Astrocyte of the hippocampus (primary cell): ENCODE measurements at regions not wholly inside any gene's neighbourhood (a gene's known extent, or its start where the extent isn't known, plus 50 kb on each side); places are given as distances from the start of the nearest gene placed in this dataset.
A peak's percentile ranks its signal among the peaks of the same experiment; 100 is the strongest.

Source experiments
- DNase-seq: peaks from one replicate; pipeline ENCODE4 v3.0.0; 2011; ENCODE audit warnings: low read depth, low spot score

DNA sequence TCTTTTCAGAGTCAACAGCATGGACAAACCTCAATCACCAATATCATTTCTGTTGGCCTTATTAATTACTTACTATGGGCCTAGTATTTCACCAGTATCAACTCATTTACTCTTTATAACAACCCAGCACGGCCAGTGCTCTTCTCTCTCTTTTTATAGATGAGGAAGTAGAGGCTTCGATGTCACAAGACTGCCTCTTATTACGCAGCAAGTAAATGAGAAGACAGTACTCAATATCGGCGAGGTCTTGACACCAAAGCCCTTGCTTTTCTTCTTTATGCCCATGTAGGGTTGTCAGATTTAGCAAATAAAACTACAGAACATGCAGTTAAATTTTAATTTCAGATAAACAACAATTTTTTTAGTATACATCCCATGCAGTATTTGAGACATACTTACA lies 99.0 kb upstream of the KCNMB2 start:
- DNase-seq: no peak

DNA sequence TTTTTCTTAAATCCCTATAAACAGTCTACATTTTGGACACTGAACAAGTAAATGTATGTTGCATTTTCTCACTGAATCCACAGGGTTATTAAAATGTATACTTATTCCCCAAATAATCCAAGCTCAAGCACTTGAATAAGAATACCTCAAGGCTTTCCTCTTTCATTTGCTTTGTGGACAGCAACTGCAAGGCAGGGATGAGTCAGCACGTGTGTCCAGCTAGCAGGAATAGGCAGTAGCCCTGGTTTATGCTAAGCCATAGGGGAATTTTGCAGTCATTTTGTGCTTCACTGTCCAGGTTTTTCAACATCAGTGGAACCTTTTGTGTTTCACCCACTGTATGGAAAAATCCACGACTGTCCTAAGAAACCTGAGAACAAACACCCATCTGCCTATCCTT lies 96.7 kb upstream of the KCNMB2 start:
- DNase-seq: peak; percentile 67

DNA sequence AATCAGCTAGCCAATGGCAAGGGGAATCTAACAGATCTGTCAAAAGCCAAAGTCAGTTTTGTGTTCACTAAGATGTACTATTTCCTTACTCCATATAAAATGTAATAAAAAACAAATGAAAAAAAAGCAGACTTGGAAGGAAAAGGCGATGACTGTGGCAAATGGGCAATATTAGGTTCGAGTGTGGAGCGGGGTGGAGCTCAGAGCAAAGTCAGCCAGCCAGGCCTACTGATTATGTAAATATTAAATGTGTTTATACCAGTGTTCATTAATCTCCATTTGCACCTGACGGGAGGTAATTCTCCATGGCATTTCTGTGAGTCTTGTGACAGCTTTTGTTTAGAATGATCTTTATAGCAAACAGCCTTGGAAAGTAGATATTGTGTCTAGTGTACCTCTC lies 96.2 kb upstream of the KCNMB2 start:
- no peak for DNase-seq

DNA sequence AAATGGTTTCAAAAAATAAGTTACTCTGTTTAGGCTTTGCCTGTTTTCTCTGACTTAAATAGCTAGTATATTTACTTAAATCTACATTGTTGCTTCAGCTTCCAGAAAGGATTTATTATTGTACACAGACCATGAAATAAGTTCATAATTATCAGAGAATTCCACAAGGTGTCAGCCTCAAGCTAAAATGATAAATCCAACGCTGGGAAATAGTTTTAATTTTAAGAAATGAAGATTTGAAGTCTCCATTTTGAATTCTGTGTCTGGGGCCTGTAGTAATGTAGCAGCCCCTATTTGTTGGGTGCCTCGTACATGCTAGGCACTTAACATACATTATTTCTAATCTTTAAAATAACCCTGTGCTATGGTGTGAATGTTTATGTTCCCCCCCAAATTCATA lies 92.6 kb upstream of the KCNMB2 start:
- DNase-seq: peak; percentile 20

DNA sequence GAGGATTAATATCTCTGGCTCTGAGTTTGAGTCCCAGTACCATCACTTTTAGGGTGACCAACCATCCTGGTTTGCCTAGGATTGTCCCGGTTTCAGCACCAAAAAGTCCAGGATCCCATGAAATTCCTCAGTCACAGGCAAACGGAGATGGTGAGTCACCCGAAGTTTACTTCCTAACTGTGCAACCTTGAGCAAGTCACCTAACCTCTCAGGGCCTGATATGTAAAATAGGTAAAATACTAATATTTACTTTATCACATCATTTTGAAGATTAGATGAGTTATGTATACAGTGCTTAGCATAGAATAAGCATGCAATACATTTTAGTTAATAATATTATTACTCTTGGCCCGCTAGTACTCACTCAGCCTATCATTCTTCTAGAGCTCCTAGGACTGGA lies 91.1 kb upstream of the KCNMB2 start:
- no peak for DNase-seq

DNA sequence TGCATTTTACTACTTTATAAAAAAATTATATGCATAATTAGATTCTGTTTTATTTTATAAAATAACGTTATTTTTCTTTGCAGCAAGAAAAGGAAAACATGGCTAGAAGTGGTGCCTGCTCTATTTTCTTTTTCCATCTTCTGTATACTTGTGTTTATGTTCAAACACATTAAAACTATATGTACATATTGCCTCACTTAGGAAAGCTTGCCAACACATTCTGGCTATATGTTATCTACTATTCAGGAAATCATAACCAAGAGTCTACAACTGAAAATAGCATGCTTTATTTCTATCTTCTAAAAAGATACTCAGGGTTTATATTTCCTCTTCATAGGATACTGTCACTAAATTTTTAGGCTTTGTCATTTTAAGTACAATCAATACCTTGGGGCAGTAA lies 90.2 kb upstream of the KCNMB2 start:
- no peak for DNase-seq

DNA sequence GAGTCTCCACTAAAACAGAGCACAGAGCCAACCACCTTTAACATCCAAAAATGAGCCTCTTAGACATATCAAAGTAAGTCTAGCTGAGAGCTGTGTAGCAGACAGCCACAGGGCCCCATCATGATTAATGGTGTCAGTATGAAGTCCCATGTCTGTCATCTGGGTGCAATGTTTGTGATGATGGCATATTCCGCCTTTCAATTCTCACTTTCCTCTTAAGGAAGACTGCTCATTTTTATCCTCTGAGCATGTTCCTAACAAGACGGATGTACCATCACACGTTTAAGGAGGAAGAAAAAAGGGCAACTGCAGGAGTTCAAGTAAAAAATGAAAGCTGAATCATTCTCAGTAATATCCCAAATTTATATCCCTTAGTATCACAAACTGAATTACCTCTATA lies 85.8 kb upstream of the KCNMB2 start:
- DNase-seq: no peak

DNA sequence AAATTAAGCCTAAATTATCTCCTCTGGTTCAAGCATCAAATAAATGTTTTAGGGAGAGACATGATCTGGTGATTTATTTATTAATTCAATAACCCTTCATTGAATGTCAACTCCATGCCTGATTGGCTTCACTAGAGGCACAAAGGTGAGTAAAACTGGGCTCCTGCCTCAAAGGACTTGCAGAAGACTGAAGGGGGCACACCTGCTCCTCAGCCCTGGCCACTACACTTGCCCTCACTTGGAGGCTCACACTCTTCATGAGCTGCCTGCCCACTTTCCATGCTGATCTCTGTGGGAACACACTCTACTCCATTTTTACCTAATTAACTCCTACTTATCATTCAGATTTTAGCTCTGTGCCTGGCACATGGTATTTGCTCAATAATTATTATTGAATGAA lies 84.4 kb upstream of the KCNMB2 start:
- DNase-seq: no peak

DNA sequence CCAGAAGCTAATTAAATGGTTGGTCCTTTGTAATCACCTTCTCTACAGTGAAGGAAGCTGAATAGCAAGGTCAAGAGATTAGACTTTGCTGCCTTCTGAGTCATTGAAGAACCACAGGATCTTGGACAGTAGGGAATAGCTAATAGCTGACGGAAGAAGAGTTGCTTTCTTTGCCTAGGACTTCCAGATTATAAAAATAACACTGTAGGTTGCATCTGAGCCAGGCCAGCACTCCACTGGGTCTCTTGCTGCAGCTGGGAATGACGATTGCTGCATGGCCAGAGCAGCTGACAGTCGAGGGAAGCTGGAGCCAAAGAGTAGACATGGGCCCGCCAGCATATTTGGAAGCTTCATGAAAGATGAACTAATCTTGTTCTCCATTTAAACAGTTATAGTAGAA lies 81.5 kb upstream of the KCNMB2 start:
- peak; percentile 76 for DNase-seq

DNA sequence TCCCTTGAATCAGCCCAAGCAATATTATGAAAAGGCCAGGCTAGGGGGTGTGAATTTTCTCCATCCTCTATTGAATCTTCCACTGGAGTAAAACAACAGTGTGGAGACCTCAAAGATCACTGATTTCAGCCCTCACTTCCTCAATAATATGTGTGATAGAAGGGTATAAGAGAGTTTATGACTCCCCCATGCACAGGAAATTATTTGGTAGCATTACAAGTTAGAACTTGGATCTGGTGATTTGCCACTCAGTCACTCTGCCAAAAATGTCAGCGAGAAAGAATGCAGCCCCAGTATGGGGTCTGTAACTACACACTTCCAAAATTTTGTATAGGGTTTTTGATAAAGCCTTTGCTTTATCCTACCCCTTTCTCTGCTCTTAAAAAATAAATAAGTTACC lies 81.0 kb upstream of the KCNMB2 start:
- DNase-seq: peak; percentile 51

DNA sequence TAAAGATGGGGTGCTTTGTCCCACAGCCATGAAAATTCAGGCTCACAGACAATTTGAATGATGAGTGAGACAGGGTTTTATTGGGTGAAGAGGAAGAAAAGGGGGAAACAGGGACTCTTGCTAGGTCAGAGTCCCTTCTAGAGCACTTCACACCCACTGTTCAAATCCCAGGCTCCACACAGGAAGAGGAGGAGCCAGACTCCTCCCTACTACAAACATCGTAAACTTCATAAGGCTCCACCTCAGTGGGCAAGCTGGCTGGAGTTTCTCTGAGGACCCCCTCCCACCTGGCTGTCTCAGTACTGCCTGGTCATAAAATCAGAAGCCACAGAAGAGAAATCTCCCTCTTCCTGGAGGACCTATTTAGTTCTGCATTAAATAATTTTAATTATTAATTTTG lies 80.3 kb upstream of the KCNMB2 start:
- DNase-seq: no peak

DNA sequence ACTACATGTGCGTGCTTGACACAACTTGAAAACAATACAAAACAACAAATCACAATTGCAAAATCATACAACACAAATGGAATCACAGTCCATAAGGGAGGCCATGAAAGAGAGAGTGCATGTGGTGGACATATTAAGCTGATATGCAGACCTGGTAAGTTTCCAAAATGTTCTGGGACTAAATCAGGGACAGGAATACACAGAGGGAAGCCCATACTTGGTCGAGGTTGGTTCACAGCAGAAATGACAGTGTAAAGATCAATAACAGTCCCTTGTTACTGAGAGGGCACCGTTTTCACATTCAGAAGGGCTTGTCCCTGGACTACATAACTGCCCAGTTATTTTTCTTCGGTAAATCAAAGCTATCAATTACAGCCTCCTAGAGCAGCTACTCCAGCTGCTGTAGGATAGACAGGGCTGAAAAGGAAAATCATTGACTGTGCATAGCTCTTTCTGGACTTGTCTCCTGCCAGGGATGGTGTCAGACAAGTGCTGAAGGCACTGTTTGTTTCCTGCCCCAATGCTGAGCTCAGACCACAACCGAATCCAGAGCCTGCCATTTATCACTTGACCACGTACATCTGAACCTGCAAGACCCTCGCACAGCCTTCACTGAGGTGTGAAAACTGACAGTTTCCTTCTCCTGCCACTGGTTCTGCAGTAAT lies 79.5 kb upstream of the KCNMB2 start:
- DNase-seq: no peak

DNA sequence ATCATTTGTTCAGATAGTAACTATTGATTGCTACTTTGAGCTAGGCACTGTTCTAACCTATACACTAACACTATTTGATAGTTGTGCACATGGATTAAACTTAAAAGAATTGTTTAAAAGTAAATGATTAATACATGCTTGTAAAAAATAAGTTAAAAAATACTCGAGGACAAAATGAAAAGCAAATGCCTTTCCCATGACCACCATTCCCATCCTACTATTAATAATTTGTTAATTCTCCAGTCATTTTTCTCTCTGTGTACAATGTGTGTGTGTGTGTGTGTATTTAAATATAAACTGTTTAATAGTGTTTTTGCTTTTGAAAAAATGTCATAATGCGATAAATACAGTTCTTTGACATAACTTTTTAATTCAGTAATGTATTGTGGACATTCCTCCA lies 78.7 kb upstream of the KCNMB2 start:
- DNase-seq: no peak

DNA sequence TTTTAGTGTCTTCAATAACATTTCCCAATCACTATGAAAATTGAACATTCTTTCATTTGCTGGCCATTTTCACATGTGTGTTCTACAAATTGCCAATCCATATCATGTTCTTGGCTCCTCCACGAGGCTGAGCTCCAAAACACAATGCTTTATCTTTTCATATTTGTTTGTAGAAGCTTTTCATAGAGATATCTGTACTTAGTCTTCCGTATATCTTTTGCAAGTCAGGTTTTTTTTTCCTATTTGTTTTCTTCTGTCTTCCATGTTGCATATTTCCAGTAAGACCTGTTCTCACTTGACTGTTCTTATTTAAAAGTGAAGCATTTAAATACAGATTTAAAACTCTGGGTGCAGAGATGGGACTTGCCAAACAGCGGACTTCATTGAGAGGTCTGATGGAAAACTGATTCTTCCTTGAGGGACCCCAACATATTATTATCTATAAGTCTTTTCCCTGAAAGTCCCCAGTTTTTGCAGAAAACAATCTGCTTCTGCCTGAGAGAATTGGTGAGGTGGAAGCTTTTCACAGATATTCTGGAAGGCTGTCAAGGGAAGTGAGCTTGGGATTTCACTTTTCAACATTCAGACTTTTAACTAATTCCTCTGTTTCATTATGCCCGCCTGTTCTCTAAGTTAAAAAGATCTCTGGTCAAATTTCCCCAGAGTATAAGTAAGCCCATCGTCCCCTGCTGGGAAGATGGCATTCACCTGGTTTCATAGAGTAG lies 77.8 kb upstream of the KCNMB2 start:
- DNase-seq: no peak

DNA sequence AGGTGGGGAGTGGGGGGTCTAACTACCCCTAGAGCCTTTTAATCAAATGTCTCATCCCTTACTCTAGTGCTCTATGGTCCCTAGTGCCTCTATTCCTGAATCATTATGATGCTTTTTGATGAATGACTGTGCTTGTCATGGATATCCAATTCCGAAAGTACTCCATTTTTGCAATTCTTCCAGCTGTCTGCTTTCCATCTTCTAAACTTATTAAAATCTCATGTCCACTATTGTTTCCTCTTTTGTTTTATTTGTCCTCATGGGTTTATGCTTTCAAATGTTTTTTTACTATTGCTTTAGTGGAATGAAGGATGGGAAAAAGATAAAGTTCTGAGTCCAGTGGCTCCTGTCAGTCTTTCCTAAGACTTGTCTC lies 77.2 kb upstream of the KCNMB2 start:
- no peak for DNase-seq

DNA sequence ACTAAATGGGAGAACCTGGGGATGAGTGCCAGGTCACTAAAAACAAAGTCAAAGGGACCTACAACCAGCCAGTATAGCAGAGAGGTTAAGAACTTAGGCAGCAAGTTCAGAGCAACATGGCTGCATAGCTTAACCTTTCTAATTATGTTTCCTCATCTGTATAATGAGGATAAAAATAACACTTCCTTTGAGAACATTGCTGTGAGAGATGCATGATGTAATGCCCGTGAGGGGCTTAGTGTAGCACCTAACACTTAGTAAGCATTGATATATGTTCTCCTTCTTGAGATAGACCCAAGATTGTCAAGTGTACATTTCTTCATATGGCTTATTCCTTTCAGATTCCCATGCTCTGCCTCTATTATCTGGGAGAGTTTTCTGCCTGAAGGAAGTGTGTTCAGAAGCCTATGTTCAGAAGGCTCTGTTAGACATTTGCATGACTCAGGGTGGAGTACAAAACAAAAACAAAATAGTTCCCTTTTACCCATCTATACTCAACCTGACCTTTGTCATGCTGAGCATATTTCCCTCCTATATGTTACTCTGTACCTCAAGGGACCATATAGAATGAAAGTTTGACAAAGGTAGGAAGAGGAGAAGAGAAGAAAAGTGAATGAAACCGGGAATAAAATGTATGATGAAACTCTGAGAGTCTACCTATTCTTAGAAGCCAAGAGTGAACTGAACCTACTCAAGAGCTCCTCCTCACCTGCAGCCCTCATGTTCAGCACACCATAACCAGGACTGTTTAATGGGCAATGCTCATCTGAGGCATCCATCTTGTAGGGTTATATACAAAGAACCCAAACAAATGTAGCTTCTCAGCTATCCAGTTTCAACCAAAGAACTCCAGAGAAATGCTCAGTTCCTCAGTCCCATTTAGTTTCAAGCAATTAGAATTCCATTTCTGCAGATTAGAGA lies 70.7 kb upstream of the KCNMB2 start:
- DNase-seq: no peak

DNA sequence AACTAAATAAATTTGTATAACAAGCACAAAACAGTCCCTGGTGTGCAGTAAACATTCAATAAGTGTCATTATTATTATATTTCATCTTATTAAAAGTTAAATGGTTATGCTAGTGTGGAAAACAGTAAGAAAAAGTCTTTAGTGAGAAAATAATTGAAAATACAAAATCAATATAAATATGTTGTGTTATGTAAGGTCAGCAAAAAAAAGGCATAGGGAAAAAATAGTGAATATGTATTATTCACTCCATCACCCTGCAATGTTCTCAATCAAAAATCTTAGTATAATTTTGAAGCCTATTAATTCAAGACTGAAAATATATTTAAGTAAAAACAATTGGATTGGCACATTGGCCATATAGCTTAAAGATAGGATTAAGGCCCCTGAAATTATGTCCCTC lies 63.3 kb upstream of the KCNMB2 start:
- DNase-seq: no peak

DNA sequence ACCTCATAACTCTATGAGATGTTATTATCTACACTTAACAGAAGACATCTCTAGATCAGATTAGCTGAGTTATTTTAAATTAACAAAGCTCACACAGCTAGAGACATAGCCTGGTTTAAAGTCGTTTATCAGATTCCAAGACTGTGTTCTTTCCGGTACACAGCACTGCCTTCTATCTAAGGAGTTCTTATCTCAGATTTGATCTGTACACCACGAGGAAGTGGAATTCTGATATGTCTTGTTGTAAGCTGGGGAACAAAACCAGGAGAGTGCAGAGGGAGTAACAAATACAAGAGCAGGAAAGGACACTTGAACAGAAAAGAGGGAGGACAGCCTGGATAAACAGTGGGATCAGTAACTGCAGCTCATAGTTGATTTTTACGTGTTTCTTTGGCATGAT lies 61.7 kb upstream of the KCNMB2 start:
- DNase-seq: no peak

DNA sequence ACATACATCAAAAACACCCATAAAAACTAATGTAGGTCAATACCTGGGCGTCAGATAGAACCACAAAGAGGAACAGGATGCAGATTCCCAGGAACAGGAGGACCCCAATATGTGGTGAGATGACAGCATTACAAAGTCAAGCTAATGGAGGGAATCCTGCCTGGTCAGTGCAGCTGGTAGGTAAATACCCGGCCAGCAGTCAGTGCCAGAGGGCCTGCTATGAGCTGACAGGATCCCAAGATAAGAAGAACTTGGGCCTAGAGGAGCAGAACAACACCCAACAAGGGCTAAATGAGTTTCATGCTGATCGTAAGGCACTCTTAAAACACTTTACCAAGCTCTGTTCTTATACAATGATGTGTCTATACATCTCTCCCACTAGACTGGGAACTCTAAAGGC lies 61.2 kb upstream of the KCNMB2 start:
- no peak for DNase-seq

DNA sequence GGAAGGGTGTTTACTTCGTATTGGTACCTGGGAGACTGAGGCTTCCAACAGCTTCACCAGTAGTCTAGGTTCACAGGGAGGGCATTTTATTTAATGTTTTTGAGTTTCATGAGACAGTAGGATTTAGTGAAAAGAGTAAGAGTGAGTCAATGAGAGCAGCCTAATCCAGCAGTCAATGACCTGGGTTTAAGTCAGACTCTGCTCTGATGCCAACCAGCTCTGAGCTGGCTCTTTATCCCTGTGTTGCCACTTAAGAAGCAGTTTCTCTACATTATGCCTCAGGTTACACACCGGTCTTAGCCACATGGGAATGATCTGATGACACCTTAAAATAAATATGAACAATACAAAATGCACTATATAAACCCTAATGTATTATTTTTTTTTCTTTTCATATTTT lies 59.4 kb upstream of the KCNMB2 start:
- DNase-seq: no peak

DNA sequence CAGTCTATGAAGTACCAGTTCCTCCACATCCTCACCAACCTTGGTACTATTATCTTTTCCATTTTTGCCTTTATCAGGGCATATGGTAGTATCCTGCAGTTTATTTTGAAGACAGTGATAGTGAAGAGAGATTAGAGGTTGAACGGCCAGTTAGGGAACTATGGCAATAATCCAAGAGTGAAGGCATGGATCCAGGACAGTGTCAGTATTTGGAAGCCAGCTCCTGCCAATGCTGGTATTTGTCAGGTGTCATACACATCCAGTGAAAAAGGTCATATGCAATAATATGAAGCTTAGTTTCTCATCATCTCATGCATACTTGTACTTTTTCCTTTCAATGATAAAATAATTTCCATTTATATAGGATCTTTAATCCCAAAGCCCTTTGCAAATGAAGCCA lies 56.8 kb upstream of the KCNMB2 start:
- no peak for DNase-seq

DNA sequence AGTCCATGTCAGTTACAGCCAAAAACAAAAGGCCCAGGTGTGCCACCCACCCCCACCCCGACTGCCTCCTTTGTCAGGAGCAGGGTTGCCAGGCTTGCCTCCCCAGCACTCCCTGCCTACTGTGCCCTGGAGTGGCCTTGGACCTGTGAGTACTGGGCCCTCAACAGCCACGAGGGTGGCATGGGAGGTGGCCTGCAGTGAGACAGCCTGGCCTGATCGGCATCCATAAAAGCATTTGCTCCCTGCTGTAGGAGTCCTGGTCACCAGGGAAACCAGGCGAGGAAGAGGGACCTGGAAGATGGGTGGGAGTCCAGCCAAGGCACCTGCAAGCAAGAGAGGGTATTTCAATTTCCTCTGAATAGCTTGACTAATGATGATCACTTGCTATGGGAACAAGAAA lies 56.4 kb upstream of the KCNMB2 start:
- DNase-seq: no peak

DNA sequence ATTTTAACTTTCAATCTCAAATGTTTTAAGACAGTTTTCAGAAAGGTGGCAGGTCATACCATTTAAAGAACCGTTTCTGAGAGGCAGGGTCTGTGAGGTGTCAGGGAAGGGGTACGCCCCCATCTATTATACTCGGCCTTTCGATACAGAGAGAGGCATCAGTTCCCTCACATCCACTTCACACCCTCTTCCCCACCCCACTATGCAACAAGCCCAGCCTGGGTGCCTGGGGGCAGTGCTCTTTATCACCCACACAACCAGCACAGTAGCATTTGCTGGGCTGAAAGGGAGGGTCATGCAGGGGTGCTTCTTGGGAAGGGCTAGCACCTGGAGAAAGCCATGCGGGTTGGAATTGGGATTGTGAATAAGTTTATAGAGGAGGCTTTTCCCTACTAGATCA lies 56.0 kb upstream of the KCNMB2 start:
- DNase-seq: no peak
